LHCN-M2 (cell line): ENCODE measurements at regions not wholly inside any gene's neighbourhood (a gene's known extent, or its start where the extent isn't known, plus 50 kb on each side); places are given as distances from the start of the nearest gene placed in this dataset.

ENCODE experiments used
- DNase-seq: peaks from one replicate; pipeline ENCODE4 v3.0.0-alpha.2; 2012; ENCODE audit warnings: low read depth

- no peak for DNase-seq
Observed at GRCh38 chr10:53749439-53749838, 976.9 kb upstream of the MBL2 start.

GRCh38 chr10:53748319-53748718 lies 975.7 kb upstream of the MBL2 start:
- no peak for DNase-seq

GRCh38 chr10:53744746-53745145 lies 972.2 kb upstream of the MBL2 start:
- no peak for DNase-seq

GRCh38 chr10:53744176-53744575 lies 971.6 kb upstream of the MBL2 start:
- no peak for DNase-seq

- no peak for DNase-seq
Observed at GRCh38 chr10:53737132-53737531, 964.5 kb upstream of the MBL2 start.

- DNase-seq = no peak
Observed at GRCh38 chr10:53726921-53727320, 954.3 kb upstream of the MBL2 start.

- no peak for DNase-seq
Observed at GRCh38 chr10:53724581-53724980, 952.0 kb upstream of the MBL2 start.

- DNase-seq = no peak
Observed at GRCh38 chr10:53719658-53720057, 947.1 kb upstream of the MBL2 start.

- no peak for DNase-seq
Observed at GRCh38 chr10:53716156-53716555, 943.6 kb upstream of the MBL2 start.

GRCh38 chr10:53713431-53713830 lies 940.8 kb upstream of the MBL2 start:
- no peak for DNase-seq

- no peak for DNase-seq
Observed at GRCh38 chr10:53702489-53702888, 929.9 kb upstream of the MBL2 start.

GRCh38 chr10:53701213-53701612 lies 928.6 kb upstream of the MBL2 start:
- no peak for DNase-seq

GRCh38 chr10:53700278-53700677 lies 927.7 kb upstream of the MBL2 start:
- DNase-seq = no peak

- DNase-seq = no peak
Observed at GRCh38 chr10:53699684-53700083, 927.1 kb upstream of the MBL2 start.

- DNase-seq = no peak
Observed at GRCh38 chr10:53699231-53699630, 926.6 kb upstream of the MBL2 start.

GRCh38 chr10:53697038-53697437 lies 924.5 kb upstream of the MBL2 start:
- no peak for DNase-seq

GRCh38 chr10:53690524-53691240 lies 918.1 kb upstream of the MBL2 start:
- DNase-seq = no peak

- DNase-seq = no peak
Observed at GRCh38 chr10:53687800-53688199, 915.2 kb upstream of the MBL2 start.

GRCh38 chr10:53682885-53683284 lies 910.3 kb upstream of the MBL2 start:
- DNase-seq = no peak

- no peak for DNase-seq
Observed at GRCh38 chr10:53682458-53682857, 909.9 kb upstream of the MBL2 start.

- DNase-seq = no peak
Observed at GRCh38 chr10:53679666-53680065, 907.1 kb upstream of the MBL2 start.

GRCh38 chr10:53675177-53675576 lies 902.6 kb upstream of the MBL2 start:
- no peak for DNase-seq

GRCh38 chr10:53667063-53667462 lies 894.5 kb upstream of the MBL2 start:
- no peak for DNase-seq
